PFSK-1 (cell line): ENCODE measurements at regions not wholly inside any gene's neighbourhood (a gene's known extent, or its start where the extent isn't known, plus 50 kb on each side); places are given as distances from the start of the nearest gene placed in this dataset.

Experiments
- FOXP2 ChIP-seq: optimal IDR thresholded peaks from 2 replicates; pipeline ENCODE3; 2011; ENCODE audit warnings: borderline replicate concordance, control low read depth, inconsistent platforms; ENCODE audit not compliant: insufficient read depth; ENCODE audit errors: extremely low read length, extremely low read depth
- POLR2AphosphoS5 ChIP-seq: IDR thresholded peaks from 2 replicates; pipeline ENCODE4 v1.6.1; 2012; ENCODE audit warnings: low read depth, mild to moderate bottlenecking, control low read depth, low read length, moderate library complexity
- SIN3A ChIP-seq: IDR thresholded peaks from 2 replicates; pipeline ENCODE4 v1.6.1; 2012; ENCODE audit warnings: mild to moderate bottlenecking, low read length, moderate library complexity, borderline replicate concordance; ENCODE audit not compliant: insufficient read depth
- TAF1 ChIP-seq: IDR thresholded peaks from 2 replicates; pipeline ENCODE4 v1.6.1; 2012; ENCODE audit warnings: low read length, control low read depth, borderline replicate concordance; ENCODE audit not compliant: insufficient read depth
- TF ChIP-seq, protein P1 (sequence below), 2 experiments: IDR thresholded peaks; 2 replicates each; pipeline versions ENCODE4 v1.6.1 to v1.8.0; 2011 to 2012; ENCODE audit warnings: low read depth in 2 of 2, low read length in 2 of 2, control low read depth in 1 of 2, inconsistent platforms in 1 of 2, mild to moderate bottlenecking in 1 of 2, moderate library complexity in 1 of 2; ENCODE audit not compliant: insufficient read depth in 1 of 2

- TF ChIP-seq SIN3A (no peak), POLR2AphosphoS5 (no peak), TAF1 (no peak), FOXP2 (no peak)
- TF ChIP-seq, protein P1, sequence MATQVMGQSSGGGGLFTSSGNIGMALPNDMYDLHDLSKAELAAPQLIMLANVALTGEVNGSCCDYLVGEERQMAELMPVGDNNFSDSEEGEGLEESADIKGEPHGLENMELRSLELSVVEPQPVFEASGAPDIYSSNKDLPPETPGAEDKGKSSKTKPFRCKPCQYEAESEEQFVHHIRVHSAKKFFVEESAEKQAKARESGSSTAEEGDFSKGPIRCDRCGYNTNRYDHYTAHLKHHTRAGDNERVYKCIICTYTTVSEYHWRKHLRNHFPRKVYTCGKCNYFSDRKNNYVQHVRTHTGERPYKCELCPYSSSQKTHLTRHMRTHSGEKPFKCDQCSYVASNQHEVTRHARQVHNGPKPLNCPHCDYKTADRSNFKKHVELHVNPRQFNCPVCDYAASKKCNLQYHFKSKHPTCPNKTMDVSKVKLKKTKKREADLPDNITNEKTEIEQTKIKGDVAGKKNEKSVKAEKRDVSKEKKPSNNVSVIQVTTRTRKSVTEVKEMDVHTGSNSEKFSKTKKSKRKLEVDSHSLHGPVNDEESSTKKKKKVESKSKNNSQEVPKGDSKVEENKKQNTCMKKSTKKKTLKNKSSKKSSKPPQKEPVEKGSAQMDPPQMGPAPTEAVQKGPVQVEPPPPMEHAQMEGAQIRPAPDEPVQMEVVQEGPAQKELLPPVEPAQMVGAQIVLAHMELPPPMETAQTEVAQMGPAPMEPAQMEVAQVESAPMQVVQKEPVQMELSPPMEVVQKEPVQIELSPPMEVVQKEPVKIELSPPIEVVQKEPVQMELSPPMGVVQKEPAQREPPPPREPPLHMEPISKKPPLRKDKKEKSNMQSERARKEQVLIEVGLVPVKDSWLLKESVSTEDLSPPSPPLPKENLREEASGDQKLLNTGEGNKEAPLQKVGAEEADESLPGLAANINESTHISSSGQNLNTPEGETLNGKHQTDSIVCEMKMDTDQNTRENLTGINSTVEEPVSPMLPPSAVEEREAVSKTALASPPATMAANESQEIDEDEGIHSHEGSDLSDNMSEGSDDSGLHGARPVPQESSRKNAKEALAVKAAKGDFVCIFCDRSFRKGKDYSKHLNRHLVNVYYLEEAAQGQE (IDR thresholded peaks at IDR 0.05; ENCODE audit: insufficient read depth in 1 of 2, low read depth in 2 of 2, low read length in 2 of 2), result no peak
Observed at GRCh38 chr7:118473271-118473670, 248.8 kb downstream of the ANKRD7 start.

DNA sequence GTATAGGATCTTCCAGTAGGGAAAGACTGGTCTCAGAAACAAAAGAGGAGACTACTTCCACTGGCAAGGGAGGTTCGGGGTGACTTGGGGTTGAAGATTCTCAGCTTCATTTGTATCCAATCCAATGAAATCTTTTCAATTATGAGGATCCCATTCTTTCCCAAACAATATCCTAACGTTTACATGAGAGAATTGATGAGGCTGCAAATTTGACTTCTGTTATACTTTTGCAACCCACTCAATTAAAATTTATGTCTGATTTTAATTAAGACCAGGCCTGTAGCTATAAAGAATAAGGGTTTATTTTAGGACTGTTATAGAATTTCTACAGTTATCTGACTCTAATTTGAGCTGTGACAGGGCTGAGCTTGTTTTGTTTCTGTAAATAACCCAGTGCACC, 251.5 kb downstream of the ANKRD7 start:
- TF ChIP-seq TAF1, result no peak

DNA sequence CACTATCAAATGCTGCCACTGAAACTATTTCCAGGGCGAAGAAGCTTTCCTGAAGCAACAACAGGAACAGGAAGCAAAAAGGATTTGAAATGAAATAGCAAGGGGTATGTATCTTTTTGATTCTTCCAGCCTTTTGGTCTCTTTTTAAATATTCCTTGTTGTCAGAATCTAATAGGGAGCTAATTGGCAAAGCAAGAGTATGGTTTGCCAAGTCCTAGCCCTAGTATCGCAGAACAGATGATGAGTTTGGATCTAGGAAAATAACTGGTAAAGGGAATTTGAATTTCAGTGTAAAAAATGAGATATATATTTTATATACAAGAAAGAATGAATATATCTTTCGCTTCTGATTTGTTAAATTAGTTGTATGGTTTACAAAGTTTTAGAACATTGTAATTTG, 252.5 kb downstream of the ANKRD7 start:
- TF ChIP-seq FOXP2, result no peak
- TF ChIP-seq SIN3A, result no peak
- TF ChIP-seq POLR2AphosphoS5, result no peak
- TF ChIP-seq, protein P1 (IDR thresholded peaks at IDR 0.05; ENCODE audit: insufficient read depth in 1 of 2, low read depth in 2 of 2, low read length in 2 of 2), result no peak
- no peak for TF ChIP-seq TAF1

GRCh38 chr7:118478236-118478635, 253.7 kb downstream of the ANKRD7 start:
- TF ChIP-seq SIN3A (no peak), POLR2AphosphoS5 (no peak), FOXP2 (no peak), TAF1 (no peak)
- TF ChIP-seq, protein P1 (IDR thresholded peaks at IDR 0.05; ENCODE audit: insufficient read depth in 1 of 2, low read depth in 2 of 2, low read length in 2 of 2), result no peak

GRCh38 chr7:118478931-118479330, 254.4 kb downstream of the ANKRD7 start:
- TF ChIP-seq, protein P1 (IDR thresholded peaks at IDR 0.05; ENCODE audit: insufficient read depth in 1 of 2, low read depth in 2 of 2, low read length in 2 of 2), result no peak
- TF ChIP-seq FOXP2 (no peak), POLR2AphosphoS5 (no peak), SIN3A (no peak), TAF1 (no peak)
